GM19463 (cell line): ENCODE measurements at regions not wholly inside any gene's neighbourhood (a gene's known extent, or its start where the extent isn't known, plus 50 kb on each side); places are given as distances from the start of the nearest gene placed in this dataset.

Experiments
- ATAC-seq: cut with Tn5 transposase; IDR thresholded peaks from one replicate; pipeline ENCODE4 v1.9.1; 2021; ENCODE audit warnings: mild to moderate bottlenecking, moderate library complexity; ENCODE audit not compliant: unreplicated experiment

DNA sequence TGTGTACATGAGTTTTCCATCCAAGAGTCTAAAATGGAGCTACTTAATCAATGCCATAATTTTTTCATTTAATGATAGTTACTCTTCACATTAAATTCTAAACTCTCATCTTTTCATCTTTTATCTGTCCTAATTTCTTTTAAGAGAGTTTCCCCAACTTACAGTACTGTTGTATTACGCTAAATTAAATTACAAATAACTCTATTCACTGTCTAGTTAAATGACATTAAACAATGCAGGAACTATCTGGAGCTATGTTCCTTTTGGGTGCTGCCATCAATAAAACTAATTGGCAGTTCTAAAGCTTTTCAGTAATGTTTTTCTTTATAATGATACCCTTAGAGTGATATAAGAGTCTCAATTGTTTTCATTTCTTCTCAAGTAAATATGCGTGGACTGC lies 227.6 kb downstream of the ANKRD50 start:
- ATAC-seq = no peak

DNA sequence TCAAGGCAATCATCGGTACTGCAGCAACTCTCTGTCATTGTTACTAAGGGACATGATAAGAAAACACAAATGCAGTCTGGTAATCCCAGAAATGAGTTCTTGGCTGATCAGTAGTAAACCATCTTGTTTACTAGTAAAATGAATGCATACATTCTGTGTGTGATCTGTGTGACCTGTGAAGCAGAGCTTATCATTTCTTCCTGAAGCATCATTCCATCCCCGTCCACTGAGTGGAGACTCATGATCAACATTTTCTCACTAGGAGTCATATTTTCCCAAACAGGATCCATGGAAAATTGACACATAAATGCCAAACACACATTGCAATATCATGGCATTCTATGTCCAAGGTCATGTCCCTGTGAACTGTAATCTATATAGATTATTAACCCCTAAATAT lies 226.1 kb downstream of the ANKRD50 start:
- no peak for ATAC-seq

DNA sequence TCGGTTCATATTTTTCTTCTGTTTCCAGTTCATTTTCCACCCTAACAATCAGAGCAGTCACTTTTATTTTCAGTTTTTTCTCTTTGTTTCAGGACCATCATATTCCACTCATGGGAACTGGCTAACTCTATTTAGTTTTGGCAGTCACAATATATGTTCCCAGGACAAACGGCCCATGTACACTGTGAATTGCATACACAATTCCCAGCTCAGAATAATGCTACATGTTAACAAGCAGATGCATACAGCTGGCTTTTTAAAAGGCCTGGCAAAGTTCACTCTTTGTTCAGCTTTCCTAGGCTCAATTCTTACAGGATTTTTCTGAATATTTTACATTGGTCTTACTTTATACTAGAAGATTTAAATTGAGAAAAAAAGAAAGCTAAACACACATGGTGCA lies 224.9 kb downstream of the ANKRD50 start:
- no peak for ATAC-seq

DNA sequence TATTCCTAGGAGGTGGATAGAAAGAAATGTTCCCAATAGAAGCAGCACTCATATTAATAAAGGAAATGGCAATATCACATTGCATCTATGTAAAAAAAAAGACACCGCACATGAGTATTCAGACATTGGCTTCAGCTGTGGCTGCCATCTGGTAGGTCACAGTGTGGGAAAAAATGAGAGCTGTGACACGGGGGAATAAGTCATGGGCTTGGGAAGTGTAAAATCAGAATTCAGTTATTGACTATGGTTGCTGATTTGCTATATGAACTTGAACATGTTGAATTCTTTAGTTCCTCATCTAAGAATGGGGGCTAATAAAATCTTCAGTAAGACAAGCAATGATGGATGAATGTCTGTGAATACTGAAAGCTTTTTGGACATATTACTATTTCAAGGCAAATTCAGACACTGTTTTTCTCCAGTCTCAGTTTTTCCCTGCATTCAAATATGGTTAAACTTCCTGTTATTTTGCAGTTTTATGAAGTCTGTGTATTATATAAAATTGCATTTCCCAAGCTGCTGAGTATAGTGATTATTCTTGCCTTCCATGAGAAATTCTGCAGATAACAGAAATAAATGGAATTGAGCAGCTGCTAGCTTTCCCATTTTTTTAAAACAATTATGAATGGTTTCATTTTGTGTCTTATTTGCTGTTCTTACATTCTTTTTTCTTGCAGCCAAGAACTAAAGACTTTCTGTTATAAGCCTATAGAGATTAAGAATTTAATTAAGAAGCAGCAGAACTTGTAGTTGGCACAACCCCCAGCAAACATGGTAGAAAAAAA lies 221.0 kb downstream of the ANKRD50 start:
- ATAC-seq = no peak

DNA sequence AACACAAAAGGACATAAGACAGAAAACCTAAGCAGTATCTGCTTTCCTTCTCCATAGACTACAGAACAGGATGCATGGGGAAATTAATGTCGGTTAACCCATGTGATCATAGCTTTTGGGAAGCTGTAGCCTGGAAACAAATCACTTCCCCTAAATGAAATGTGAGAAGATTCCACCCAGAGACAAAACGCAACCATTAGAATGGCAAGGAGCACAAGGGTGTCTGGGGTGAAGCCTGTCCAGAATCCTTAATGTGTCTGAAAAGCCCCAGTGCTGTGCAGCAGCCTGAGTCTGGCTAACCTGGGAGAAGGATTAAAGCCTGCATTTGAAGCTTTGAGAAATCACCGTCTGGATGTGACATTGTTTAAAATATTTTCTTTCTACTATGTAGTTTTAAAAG lies 213.3 kb downstream of the ANKRD50 start:
- ATAC-seq = no peak

DNA sequence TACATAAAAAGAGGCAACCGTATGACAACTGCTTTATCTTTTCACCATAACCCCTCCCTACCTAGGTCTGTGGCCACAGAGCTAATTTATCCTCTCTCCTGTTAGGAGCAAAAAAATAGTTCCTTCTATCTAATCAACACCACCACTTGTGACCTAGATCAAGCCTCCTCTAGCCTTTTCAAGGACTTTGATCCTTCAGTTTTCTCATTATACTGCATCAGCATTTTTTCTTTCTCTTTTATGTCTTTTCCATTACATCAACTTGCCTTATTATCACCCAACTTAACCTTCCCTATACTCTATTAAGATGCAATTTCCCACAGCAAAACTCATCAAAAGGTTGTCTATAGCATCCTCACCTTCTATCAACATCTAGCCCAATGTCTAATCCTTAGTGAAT lies 211.0 kb downstream of the ANKRD50 start:
- ATAC-seq = no peak

DNA sequence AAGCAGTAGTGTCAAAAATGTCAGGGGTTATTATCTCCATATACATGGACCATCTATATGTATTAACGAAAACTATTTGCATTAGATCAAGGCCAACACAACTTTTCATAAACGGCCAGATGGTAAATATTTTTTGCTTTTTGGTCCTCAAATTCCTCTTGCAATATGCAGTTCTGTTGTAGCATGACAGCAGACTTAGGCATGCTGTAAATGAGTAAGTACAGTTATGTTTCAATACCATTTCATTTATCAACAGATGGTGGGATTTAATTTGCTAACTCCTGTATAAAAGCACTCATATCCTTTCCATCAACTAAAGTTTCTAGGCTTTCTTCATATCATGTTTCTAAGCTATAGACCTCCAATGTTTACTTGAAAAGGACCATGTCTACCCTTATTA lies 208.1 kb downstream of the ANKRD50 start:
- ATAC-seq = no peak

DNA sequence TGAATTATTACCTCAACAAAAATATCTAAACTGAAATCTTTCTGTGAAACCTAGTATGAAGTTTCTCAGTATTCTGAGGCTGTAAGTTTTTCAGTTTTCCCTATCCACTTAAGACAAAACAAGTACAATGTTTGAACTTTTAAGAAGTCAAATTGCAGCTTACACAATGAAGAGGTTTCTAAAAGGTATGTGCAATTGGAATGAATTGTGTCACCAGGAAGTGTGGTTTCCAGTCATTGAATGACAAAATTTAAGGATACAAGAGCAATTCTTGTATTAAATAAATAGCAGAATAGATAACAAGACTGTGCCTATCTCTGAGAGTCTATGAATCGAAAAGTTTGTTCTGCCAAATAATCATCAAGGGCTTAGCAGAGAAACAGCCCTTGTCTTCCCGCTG lies 207.3 kb downstream of the ANKRD50 start:
- no peak for ATAC-seq

DNA sequence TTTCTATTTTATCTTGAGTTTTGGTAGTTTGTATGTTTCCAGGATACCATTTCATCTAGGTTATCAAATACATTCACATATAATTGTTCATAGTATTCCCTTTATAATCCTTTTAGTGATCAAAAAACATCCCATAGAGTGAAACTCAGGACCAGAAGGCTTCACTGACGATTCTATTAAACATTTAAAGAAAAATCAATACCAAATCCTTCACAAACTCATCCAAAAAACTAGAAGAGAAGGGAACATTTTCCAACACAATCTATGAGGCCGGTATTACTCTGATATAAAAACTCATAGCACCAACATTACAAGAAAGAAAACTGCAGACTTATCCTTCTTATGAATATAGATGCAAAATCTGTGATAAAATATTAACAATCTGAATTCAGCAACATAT lies 203.4 kb downstream of the ANKRD50 start:
- ATAC-seq = no peak

DNA sequence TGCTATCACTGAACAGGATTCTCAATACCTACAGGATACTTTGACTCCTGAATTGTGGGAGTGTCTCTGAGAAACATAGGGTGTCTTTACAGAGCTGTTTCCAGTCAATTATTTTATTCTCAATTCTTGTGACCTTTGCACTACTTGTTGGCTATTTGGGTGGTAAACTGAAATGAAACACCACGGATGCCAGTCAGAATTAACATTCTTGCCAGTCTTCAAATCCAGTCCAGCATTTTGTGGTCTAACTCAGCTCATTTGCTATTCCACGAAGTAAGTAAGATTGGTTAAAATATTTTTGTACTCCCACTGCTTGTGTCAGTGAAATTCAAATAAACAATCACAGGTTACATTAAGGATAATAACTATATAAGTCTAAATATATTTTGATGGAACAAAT lies 197.9 kb downstream of the ANKRD50 start:
- ATAC-seq = no peak

DNA sequence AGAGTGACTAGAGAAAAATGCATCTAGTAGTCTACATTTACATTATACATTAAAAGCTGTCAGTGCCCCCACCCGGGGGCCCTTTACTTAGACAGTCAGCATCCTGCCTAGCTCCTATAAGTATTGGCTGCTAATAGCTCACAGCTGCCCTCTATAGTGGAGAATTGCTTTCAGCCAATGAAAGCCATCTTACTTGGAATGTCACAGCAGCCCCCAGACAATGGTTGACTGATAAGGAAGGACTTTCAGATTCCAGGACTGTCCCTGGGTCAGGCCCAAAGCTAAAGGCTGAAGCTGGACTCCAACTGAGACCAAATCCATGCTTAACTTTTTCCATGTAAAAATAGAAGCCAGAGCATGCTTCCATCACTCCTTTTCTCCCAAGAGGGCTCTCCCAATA lies 196.9 kb downstream of the ANKRD50 start:
- ATAC-seq = no peak

DNA sequence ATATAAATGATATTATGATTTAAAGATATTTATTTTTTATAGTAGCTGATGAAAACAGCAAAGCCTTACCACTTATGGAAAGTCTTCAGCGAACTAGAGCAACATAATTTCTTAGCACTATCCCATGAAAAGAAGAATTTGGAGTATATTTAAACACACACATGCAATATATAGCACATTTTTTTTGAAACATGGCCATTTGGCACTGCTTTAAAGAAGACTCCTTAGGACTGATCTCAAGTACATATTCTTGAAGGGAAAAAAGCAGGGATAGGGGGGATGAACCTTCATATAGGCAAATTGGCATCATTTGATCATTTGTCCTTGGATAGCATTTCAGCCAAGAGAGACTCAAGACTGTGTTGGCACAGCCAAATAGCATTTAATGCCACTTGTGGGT lies 193.3 kb downstream of the ANKRD50 start:
- ATAC-seq = no peak

DNA sequence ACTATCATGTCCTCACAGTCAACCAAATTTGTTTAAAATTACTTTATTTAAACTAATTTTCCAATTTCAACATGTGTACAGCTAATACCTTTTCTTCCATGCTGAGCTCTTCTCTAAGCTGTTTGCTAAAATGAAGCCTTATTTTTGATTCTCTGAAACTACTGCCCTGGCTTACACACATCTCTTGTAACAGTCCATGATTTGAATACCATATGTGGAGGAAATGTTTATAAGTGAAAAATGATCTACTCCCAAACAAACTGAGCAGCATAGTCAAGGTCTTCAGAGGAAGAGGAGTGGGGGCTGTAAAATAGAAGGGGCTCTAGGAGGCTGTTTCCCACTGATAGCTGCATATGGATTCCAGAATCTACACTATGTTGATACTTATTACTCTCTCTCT lies 188.7 kb downstream of the ANKRD50 start:
- ATAC-seq = no peak

DNA sequence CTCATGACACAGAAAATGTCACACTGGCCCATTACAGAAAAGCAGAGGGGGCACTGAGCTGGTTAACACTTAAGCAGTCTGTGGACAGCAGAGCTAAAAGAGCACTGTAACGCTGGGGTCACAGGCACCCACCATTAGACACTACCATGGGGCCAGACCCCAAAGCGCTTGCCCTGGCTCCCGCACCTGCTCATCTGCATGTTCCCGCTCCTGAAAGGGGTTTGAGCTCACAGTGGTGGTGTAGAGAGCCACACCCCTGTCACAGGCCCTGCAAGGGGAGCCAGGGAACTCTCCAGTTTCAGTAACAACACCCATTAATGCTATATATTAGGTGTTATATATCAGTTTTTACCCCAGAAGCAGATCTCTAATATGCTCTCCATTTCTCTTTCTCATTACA lies 187.0 kb downstream of the ANKRD50 start:
- ATAC-seq = no peak

DNA sequence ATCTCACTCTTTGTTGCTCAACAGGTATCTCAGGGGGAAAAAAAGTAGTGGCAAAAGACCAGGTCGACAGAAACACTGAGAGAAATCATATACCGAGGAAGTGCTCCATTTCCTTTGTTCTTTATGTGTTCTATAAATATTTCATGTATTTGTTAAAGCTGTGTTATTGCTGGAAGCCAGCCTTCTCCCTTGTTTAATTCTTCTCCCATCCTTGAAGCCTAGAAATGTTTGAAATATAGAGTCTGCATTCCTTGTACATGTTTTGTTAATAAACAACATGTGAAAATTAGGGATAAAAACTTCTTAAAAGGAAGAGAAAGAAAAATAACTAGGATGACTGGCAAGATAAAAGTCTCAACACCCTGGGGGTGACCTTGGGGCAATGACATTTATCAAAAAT lies 186.2 kb downstream of the ANKRD50 start:
- ATAC-seq = no peak

DNA sequence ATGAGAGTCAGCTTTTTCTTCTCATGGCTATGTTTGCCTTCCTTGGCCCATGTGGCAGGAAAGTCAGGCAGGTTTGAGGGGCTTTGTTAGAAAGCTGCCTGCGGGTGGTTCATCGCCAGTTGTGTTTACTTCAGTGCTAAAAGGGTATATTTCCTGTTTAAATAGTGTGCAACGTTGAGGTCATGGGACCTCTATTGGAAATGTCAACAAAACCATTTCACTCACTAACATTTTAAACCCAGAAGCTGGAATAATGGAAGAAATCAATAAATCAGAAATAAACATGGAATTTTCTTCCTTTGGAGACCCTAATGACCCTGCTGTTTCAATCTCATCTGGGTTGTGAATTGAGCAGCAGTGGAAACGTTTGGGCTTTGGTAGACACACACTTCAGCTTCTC lies 185.8 kb downstream of the ANKRD50 start:
- ATAC-seq = no peak

DNA sequence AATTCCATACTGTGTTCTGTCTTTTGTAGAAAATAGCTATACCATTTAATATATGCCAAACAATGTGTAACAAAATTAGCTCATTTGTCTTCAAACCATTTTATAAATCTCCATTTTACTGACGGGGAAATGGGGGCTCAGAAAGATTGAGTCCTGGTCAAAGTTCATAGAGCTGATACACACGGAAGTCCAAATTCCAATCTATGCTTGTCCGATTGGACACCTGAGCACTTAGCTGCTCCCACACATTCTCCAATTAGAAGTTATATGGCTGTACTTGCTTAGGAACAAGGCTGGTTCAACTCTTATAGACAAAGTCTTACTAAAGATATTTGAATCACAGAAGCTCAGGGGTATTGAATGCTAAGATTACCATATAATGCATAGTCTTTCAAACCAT lies 185.2 kb downstream of the ANKRD50 start:
- no peak for ATAC-seq

DNA sequence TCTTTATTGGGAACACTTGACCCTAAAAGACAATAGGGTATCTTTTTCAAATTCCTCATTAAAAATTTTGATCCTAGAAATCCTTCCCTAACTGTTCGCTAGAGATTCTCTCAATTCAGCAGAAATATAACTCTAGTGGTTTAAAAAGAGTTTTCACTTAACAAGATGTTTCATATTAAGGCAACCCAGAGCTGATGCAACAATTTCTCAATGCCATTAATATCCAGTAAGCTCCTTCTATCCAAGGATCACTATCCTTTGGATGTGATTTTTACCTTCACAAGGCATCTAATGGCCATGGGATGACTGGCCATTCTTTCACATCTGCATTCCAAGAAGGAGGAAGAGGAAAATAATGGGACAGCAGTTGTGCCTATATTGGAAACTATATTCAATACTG lies 183.4 kb downstream of the ANKRD50 start:
- ATAC-seq = no peak

DNA sequence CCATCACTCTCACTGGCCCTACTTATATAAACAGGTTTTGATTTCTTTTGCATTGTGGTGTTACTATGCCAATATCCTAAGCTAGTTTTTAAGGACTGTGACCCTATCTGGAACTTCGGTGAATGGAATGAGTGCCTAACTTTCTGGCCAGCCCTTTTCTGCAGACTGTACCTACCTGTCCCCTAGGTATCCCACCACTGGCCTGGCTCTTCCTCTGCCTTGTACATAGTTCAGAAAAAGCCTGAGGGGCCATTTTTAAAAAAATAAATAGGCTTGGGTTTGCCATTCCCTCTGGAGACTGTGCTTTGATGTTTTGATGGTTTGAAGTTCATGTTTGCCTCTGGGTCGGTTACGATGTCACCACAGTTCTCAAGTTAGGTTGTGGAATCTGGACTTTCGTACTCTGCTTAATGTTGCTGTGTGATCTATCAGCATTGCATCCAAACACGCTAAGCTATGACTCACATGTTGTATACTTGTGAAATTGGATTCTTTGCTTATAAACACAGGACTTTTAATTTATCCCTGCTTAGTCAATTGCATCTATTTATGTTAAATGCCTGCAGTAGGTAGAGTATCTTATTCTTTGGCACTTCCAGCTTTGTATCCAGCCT lies 182.0 kb downstream of the ANKRD50 start:
- no peak for ATAC-seq

DNA sequence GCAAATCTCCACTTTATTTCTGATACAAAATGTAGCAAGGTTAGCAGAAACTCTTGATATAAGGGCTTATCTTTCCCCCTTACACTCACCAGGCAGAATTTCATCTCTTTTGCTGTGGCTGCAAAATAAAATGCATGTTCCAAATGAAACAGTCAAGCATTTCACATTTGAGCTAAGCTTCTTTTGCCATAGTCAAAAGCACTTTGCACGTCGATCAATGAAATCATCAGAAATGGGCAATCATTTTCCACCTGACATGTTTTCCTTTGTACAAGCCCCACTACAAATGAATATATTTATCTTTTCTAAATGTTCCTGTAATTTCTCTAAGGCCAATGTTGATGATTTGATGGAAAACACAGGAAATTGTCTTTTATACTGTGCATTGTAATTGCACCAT lies 178.4 kb downstream of the ANKRD50 start:
- ATAC-seq = no peak

DNA sequence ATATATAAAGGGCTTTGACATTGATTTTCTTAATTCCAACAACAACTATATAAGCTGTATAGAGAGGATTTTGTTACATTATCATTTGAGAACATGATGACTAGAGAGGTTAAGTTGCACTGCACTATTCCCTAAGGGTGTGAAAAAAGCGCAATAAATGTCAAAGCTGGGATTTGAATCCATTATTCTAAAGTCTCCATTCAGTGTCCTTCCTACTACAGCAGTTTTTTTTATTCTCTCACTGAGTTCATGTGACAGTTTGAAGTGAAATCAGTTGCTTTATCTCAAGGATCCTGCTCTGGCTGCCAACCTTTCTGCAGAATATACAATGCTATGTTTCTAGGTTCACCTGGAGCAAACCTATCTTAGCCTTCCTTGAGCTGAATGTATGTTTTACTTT lies 177.5 kb downstream of the ANKRD50 start:
- ATAC-seq = no peak

DNA sequence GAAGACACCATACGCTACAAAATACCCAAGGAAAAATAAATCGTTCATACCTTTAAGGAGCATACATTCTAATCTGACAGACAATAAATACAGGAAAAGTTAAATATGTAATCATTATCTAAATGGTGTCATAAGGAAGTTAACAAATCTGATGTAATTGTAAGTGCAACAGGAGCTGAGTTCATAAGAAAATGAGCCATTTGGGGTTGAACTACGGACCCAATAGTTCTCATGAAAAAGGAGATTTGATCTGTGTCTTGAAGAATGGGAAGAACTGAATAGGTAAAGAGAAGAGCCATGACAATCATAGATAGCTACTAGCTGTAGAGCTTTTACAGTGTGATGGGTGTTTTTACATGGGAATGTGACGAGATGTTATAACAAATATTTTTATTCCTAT lies 175.6 kb downstream of the ANKRD50 start:
- no peak for ATAC-seq

DNA sequence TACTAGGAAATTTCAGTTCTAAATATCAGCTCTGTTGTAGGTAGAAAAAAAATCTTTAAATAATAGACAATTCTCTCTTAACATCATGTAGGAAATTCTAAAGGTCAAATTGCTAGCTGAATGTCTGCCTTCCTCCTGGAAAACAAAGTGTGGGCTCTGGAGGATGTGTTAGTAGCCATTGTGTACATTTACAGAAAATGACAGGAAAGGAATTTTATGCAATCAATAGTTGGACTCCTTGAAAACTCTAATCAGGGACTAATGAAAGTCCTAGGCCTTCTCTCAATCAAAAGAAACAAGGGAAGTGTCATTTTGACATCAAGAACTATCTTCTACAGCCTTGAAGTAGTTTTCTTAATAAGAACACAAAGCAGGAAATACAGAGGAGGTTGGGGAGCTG lies 174.6 kb downstream of the ANKRD50 start:
- no peak for ATAC-seq
